Natural killer cell (primary cell): ENCODE measurements at regions not wholly inside any gene's neighbourhood (a gene's known extent, or its start where the extent isn't known, plus 50 kb on each side); places are given as distances from the start of the nearest gene placed in this dataset.

ENCODE experiments used
- ATAC-seq, 3 donors: fragments of 150-1000 bp in 2 of 3; fragments of 200-7000 bp in 1 of 3; cut with Tn5 transposase; 1 replicate in 1 of 3; 2 replicates in 2 of 3; pipeline ENCODE4 v1.10.0; 2021; ENCODE audit warnings: mild to moderate bottlenecking in 2 of 3, moderate library complexity in 2 of 3
- DNase-seq, 2 donors: peaks; one replicate each; pipeline versions ENCODE4 v3.0.0 to v3.0.0-alpha.2; 2013 to 2021; ENCODE audit warnings: mixed read lengths in 1 of 2
- H3K27ac ChIP-seq: one replicate; pipeline ENCODE4 v1.5.1; 2013; ENCODE audit warnings: mild to moderate bottlenecking, low read length
- H3K27me3 ChIP-seq: one replicate; pipeline ENCODE4 v1.6.1; 2013; ENCODE audit warnings: low read length; ENCODE audit not compliant: control insufficient read depth, insufficient read depth
- H3K36me3 ChIP-seq: one replicate; pipeline ENCODE4 v1.6.1; 2013; ENCODE audit warnings: low read length; ENCODE audit not compliant: control insufficient read depth, insufficient read depth
- H3K4me1 ChIP-seq: one replicate; pipeline ENCODE4 v1.6.1; 2013; ENCODE audit warnings: low read length; ENCODE audit not compliant: control insufficient read depth, insufficient read depth
- H3K4me3 ChIP-seq: one replicate; pipeline ENCODE4 v1.5.1; 2013; ENCODE audit warnings: low read length
- H3K9me3 ChIP-seq: one replicate; pipeline ENCODE4 v1.6.1; 2013; ENCODE audit warnings: low read length; ENCODE audit not compliant: control insufficient read depth, insufficient read depth
- H3K27ac Mint-ChIP-seq, 2 donors: one replicate each; pipeline ENCODE4 v1.8.0; 2022; ENCODE audit warnings: mild to moderate bottlenecking in 2 of 2, mixed read lengths in 2 of 2, moderate library complexity in 1 of 2
- H3K27me3 Mint-ChIP-seq, 2 donors: one replicate each; pipeline ENCODE4 v1.8.0; 2022; ENCODE audit warnings: low read depth in 2 of 2, mixed read lengths in 2 of 2
- H3K36me3 Mint-ChIP-seq: one replicate; pipeline ENCODE4 v1.8.0; 2022; ENCODE audit warnings: mixed read lengths
- H3K4me1 Mint-ChIP-seq, 2 donors: one replicate each; pipeline ENCODE4 v1.8.0; 2022; ENCODE audit warnings: mixed read lengths in 2 of 2
- H3K4me3 Mint-ChIP-seq: one replicate; pipeline ENCODE4 v1.8.0; 2022; ENCODE audit warnings: mild to moderate bottlenecking, moderate library complexity, mixed read lengths
- H3K9me3 Mint-ChIP-seq, 2 donors: one replicate each; pipeline ENCODE4 v1.8.0; 2022; ENCODE audit warnings: mixed read lengths in 2 of 2
- CTCF ChIP-seq: fragments of 200-600 bp; IDR thresholded peaks from one replicate; pipeline ENCODE4 v1.8.0; 2022; ENCODE audit warnings: antibody characterized with exemption
- WGBS: methylation state at CpG from one replicate; pipeline ENCODE4 v1.1.7; 2013; ENCODE audit warnings: missing lambda C conversion rate; ENCODE audit not compliant: insufficient coverage; 5-methylcytosine and 5-hydroxymethylcytosine counted together
- intact Hi-C: fragments of 100-400 bp; cut with micrococcal nuclease; formaldehyde crosslinking; loops from one replicate; pipeline ENCODE4 v1.14.2; 2022

- Mint-ChIP-seq H3K9me3 (no peaks in the 10 kb centered on the region), H3K27me3 (peaks cover 8 to 16% of the 10 kb centered on the region in 2 donors)
- 84% methylated on average over 9 of the region's 9 CpGs for WGBS
Observed at GRCh38 chr7:96408881-96409280, 87.0 kb upstream of the SLC25A13 start.

GRCh38 chr7:96407427-96407826 is 85.5 kb upstream of the SLC25A13 start:
- no peaks in the 10 kb centered on the region for H3K9me3 ChIP-seq
- no peak for ATAC-seq
- peaks cover 2% of the 10 kb centered on the region for H3K27me3 ChIP-seq
- H3K27ac ChIP-seq = no peak overlapping the region
- no peak for TF ChIP-seq CTCF
- intact Hi-C loops = no loop called here
- Mint-ChIP-seq H3K27me3 (peaks cover 8 to 25% of the 10 kb centered on the region in 2 donors), H3K4me3 (no peak overlapping the region), H3K36me3 (no peaks in the 10 kb centered on the region), H3K4me1 (no peaks in the 10 kb centered on the region), H3K9me3 (no peaks in the 10 kb centered on the region), H3K27ac (no peak overlapping the region)
- no peak overlapping the region for H3K4me3 ChIP-seq
- no peak for DNase-seq
- no peaks in the 10 kb centered on the region for H3K36me3 ChIP-seq
- no peaks in the 10 kb centered on the region for H3K4me1 ChIP-seq

More at GRCh38 chr7:96408881-96409280, 87.0 kb upstream of the SLC25A13 start:
- Mint-ChIP-seq H3K4me1 (no peaks in the 10 kb centered on the region), H3K27ac (no peak overlapping the region), H3K36me3 (no peaks in the 10 kb centered on the region), H3K4me3 (no peak overlapping the region)
- intact Hi-C loops = no loop called here
- Histone ChIP-seq H3K36me3 (no peaks in the 10 kb centered on the region), H3K9me3 (no peaks in the 10 kb centered on the region), H3K27ac (no peak overlapping the region), H3K27me3 (peaks cover 2% of the 10 kb centered on the region), H3K4me3 (no peak overlapping the region), H3K4me1 (no peaks in the 10 kb centered on the region)
- TF ChIP-seq CTCF = no peak
- DNase-seq (no peak), ATAC-seq (no peak)

- no peaks in the 10 kb centered on the region for H3K9me3 Mint-ChIP-seq
- 87% methylated on average over 1 of the region's 1 CpG for WGBS
- H3K36me3 Mint-ChIP-seq = no peaks in the 10 kb centered on the region
- no peak for TF ChIP-seq CTCF
- no peaks in the 10 kb centered on the region for H3K9me3 ChIP-seq
- no peak overlapping the region for H3K4me3 ChIP-seq
- H3K27me3 Mint-ChIP-seq = peaks cover 9 to 47% of the 10 kb centered on the region in 2 donors
- H3K4me1 ChIP-seq = no peaks in the 10 kb centered on the region
- H3K27ac ChIP-seq = no peak overlapping the region
- no peak for DNase-seq
- H3K36me3 ChIP-seq = no peaks in the 10 kb centered on the region
- intact Hi-C loops = no loop called here
- H3K27me3 ChIP-seq = no peaks in the 10 kb centered on the region
- H3K4me3 Mint-ChIP-seq = no peak overlapping the region
- H3K4me1 Mint-ChIP-seq = no peaks in the 10 kb centered on the region
- ATAC-seq = no peak
- H3K27ac Mint-ChIP-seq = no peak overlapping the region
Observed at GRCh38 chr7:96402913-96403312, 81.0 kb upstream of the SLC25A13 start.

- H3K27me3 ChIP-seq = no peaks in the 10 kb centered on the region
- H3K4me1 ChIP-seq = no peaks in the 10 kb centered on the region
- no peak overlapping the region for H3K4me3 ChIP-seq
- no peak for TF ChIP-seq CTCF
- Mint-ChIP-seq H3K36me3 (no peaks in the 10 kb centered on the region), H3K4me3 (no peak overlapping the region), H3K4me1 (no peaks in the 10 kb centered on the region), H3K9me3 (no peaks in the 10 kb centered on the region), H3K27me3 (peaks cover 9 to 46% of the 10 kb centered on the region in 2 donors), H3K27ac (no peak overlapping the region)
- no peaks in the 10 kb centered on the region for H3K9me3 ChIP-seq
- intact Hi-C loops = no loop called here
- 57% methylated on average over 2 of the region's 2 CpGs for WGBS
- ATAC-seq = no peak
- no peaks in the 10 kb centered on the region for H3K36me3 ChIP-seq
- no peak overlapping the region for H3K27ac ChIP-seq
- no peak for DNase-seq
Observed at GRCh38 chr7:96401200-96401599, 79.3 kb upstream of the SLC25A13 start.
